Keratinocyte (primary cell): ENCODE measurements at regions not wholly inside any gene's neighbourhood (a gene's known extent, or its start where the extent isn't known, plus 50 kb on each side); places are given as distances from the start of the nearest gene placed in this dataset.

Source experiments
- CTCF ChIP-seq, 3 experiments: IDR thresholded peaks in 1 of 3; conservative IDR thresholded peaks in 1 of 3; optimal IDR thresholded peaks in 1 of 3; 2 replicates in 2 of 3; 3 replicates in 1 of 3; pipeline versions ENCODE3 to v1.5.1; 2011; ENCODE audit warnings: low read length in 3 of 3, mild to moderate bottlenecking in 3 of 3, moderate library complexity in 2 of 3, control low read depth in 1 of 3, inconsistent platforms in 1 of 3; ENCODE audit not compliant: insufficient read depth in 2 of 3; ENCODE audit errors: extremely low read depth in 1 of 3
- EZH2 ChIP-seq: IDR thresholded peaks from one replicate; pipeline ENCODE4 v1.6.1; 2012; ENCODE audit warnings: inconsistent platforms, mild to moderate bottlenecking, low read length, moderate library complexity

GRCh38 chr5:12320331-12320730 lies 416.1 kb upstream of the CTNND2 start:
- TF ChIP-seq CTCF (optimal IDR thresholded peaks at IDR 0.05 in 1 of 3, IDR thresholded peaks at IDR 0.05 in 1 of 3, conservative IDR thresholded peaks at IDR 0.05 in 1 of 3; ENCODE audit: extremely low read depth in 1 of 3, insufficient read depth in 2 of 3, low read length in 3 of 3) (no peak), EZH2 (no peak)
